ENCODE measurements at regions not wholly inside any gene's neighbourhood (a gene's known extent, or its start where the extent isn't known, plus 50 kb on each side); places are given as distances from the start of the nearest gene placed in this dataset.

- Histone ChIP-seq H3K36me3 (no peaks in the 10 kb centered on the region), H3K4me3 (no peak overlapping the region), H3K27me3 (peaks cover 0 to 8% (median 0%) of the 10 kb centered on the region in 4 donors), H3K27ac (replicated peaks in 1 of 4) (no peak overlapping the region), H3K4me1 (no peaks in the 10 kb centered on the region), H3K9me3 (no peaks in the 10 kb centered on the region)
- WGBS: 91% methylated on average over 2 of the region's 2 CpGs
- TF ChIP-seq EP300 (IDR thresholded peaks at IDR 0.05): no peak
- TF ChIP-seq POLR2AphosphoS5 (IDR thresholded peaks at IDR 0.05): no peak
- TF ChIP-seq POLR2A (IDR thresholded peaks at IDR 0.05; ENCODE audit: low read depth): no peak
- TF ChIP-seq, protein P1, sequence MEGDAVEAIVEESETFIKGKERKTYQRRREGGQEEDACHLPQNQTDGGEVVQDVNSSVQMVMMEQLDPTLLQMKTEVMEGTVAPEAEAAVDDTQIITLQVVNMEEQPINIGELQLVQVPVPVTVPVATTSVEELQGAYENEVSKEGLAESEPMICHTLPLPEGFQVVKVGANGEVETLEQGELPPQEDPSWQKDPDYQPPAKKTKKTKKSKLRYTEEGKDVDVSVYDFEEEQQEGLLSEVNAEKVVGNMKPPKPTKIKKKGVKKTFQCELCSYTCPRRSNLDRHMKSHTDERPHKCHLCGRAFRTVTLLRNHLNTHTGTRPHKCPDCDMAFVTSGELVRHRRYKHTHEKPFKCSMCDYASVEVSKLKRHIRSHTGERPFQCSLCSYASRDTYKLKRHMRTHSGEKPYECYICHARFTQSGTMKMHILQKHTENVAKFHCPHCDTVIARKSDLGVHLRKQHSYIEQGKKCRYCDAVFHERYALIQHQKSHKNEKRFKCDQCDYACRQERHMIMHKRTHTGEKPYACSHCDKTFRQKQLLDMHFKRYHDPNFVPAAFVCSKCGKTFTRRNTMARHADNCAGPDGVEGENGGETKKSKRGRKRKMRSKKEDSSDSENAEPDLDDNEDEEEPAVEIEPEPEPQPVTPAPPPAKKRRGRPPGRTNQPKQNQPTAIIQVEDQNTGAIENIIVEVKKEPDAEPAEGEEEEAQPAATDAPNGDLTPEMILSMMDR (IDR thresholded peaks at IDR 0.05): no peak
- DNase-seq (ENCODE audit: extremely low spot score): no peak
- intact Hi-C loops (cut with DNase I): no loop called here
Observed at GRCh38 chr3:157624801-157625200, 121.6 kb upstream of the VEPH1 start.

DNA sequence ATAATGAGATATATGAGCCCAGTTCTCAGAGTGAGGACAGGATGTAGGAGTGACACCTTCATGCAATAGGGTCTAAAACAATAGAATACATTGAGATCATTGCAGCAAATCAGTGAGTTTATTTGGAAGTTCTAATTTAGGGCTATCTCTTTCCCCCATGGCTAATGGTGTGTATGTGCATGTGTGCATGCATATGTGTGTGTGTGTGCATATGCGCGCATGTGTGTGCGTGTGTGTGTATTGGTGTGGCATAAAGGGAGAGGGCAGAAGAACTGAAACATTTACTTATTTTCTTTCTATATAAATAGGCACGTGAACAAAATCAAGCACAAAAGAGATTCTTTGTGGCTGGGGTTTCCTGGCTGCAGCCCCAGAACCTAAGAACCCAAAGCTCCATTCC lies 115.7 kb upstream of the VEPH1 start:
- no peaks in the 10 kb centered on the region for H3K27me3 ChIP-seq
- no peak for DNase-seq (ENCODE audit: extremely low spot score)
- H3K27ac ChIP-seq (replicated peaks in 1 of 4): no peak overlapping the region
- no peaks in the 10 kb centered on the region for H3K4me1 ChIP-seq
- no peak overlapping the region for H3K4me3 ChIP-seq
- intact Hi-C loops (cut with DNase I): loop anchor here (5.0 kb wide), 1 partner anchor 813 kb away; no protein-coding TSS in a partner anchor
- no peaks in the 10 kb centered on the region for H3K36me3 ChIP-seq
- WGBS: 81% methylated on average over 4 of the region's 4 CpGs
- H3K9me3 ChIP-seq: no peaks in the 10 kb centered on the region
- TF ChIP-seq POLR2A (IDR thresholded peaks at IDR 0.05; ENCODE audit: low read depth) (no peak), EP300 (IDR thresholded peaks at IDR 0.05) (no peak), POLR2AphosphoS5 (IDR thresholded peaks at IDR 0.05) (no peak)
- TF ChIP-seq, protein P1 (IDR thresholded peaks at IDR 0.05): no peak

DNA sequence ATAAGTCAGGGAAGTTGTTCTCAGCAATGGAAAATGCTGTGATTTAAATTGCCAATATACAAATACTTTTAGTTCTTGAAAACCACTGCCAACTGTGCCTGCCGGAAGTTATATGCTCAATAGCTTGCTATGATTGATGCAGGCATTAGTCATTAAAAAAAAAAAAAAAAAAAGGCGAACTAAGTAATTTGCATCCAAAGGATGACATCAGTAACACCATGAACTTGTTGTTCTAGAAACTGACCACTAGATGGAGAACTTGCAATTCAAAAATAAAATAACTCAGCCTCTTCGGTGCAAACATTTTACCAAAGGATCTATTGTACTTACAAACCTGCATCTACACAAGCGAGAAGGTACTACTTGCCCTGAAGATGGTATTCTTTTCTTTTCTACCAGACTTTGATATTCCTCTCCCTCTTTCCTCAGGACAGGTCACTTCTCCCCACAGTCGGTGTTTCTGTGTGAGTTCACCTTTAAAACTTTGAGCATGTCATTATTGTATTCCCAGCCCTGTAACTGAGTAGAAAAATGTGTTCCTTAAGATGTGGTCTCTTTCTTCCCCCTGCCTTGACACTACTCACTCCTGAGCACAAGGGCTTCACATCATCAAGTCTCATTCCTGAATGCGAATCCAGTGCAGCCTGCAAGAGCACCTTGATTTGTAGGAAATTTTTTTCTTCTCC lies 115.0 kb upstream of the VEPH1 start:
- no peaks in the 10 kb centered on the region for H3K27me3 ChIP-seq
- H3K4me1 ChIP-seq: no peaks in the 10 kb centered on the region
- intact Hi-C loops (cut with DNase I): loop anchor here (5.0 kb wide), 1 partner anchor 814 kb away; no protein-coding TSS in a partner anchor
- no peak overlapping the region for H3K4me3 ChIP-seq
- H3K9me3 ChIP-seq: no peaks in the 10 kb centered on the region
- H3K36me3 ChIP-seq: no peaks in the 10 kb centered on the region
- 22% methylated on average over 6 of the region's 6 CpGs for WGBS
- TF ChIP-seq, protein P1 (IDR thresholded peaks at IDR 0.05): peak; percentile 52 to 72 (median 68)
- TF ChIP-seq POLR2A (IDR thresholded peaks at IDR 0.05; ENCODE audit: low read depth) (no peak), POLR2AphosphoS5 (IDR thresholded peaks at IDR 0.05) (no peak), EP300 (IDR thresholded peaks at IDR 0.05) (no peak)
- H3K27ac ChIP-seq (replicated peaks in 1 of 4): no peak overlapping the region
- DNase-seq (ENCODE audit: extremely low spot score): no peak

GRCh38 chr3:157614896-157615295 lies 111.7 kb upstream of the VEPH1 start:
- no peak overlapping the region for H3K27ac ChIP-seq (replicated peaks in 1 of 4)
- no peaks in the 10 kb centered on the region for H3K36me3 ChIP-seq
- H3K9me3 ChIP-seq: no peaks in the 10 kb centered on the region
- 65% methylated on average over 2 of the region's 2 CpGs for WGBS
- H3K4me1 ChIP-seq: no peaks in the 10 kb centered on the region
- DNase-seq (ENCODE audit: extremely low spot score): no peak
- no peaks in the 10 kb centered on the region for H3K27me3 ChIP-seq
- intact Hi-C loops (cut with DNase I): loop anchor here (5.0 kb wide), 1 partner anchor 817 kb away; no protein-coding TSS in a partner anchor
- TF ChIP-seq, protein P1 (IDR thresholded peaks at IDR 0.05): no peak
- TF ChIP-seq POLR2A (IDR thresholded peaks at IDR 0.05; ENCODE audit: low read depth) (no peak), POLR2AphosphoS5 (IDR thresholded peaks at IDR 0.05) (no peak), EP300 (IDR thresholded peaks at IDR 0.05) (no peak)
- H3K4me3 ChIP-seq: no peak overlapping the region
